HEK293 (cell line): ENCODE measurements at regions not wholly inside any gene's neighbourhood (a gene's known extent, or its start where the extent isn't known, plus 50 kb on each side); places are given as distances from the start of the nearest gene placed in this dataset.
"Not testable (repeated sequence)": the region's sequence is repeated elsewhere in the genome, so short reads cannot be mapped to it uniquely, and the experiment has no call there.

Experiments used
- CTCF ChIA-PET: fragments of 350-600 bp; formaldehyde crosslinking; extraction: SDS; loops from one replicate; lab custom pipeline; 2021; ENCODE audit warnings: antibody characterized with exemption; lab: Yijun Ruan, JAX
- POLR2A ChIA-PET: fragments of 300-600 bp; formaldehyde crosslinking; extraction: SDS; loops from one replicate; lab custom pipeline; 2020; ENCODE audit warnings: antibody characterized with exemption, inconsistent platforms; lab: Yijun Ruan, JAX
- H3K27ac ChIP-seq: fragments of 200-500 bp; sonication (Bioruptor generic); 2 replicates; pipeline ENCODE4 v1.5.1; 2014; ENCODE audit warnings: low read depth, low read length, control low read depth, inconsistent platforms; ENCODE audit errors: extremely low read depth
- H3K36me3 ChIP-seq, 2 experiments: fragments of 200-500 bp in 1 of 2; sonication (Bioruptor generic) in 1 of 2; 1 replicate in 1 of 2; 2 replicates in 1 of 2; pipeline ENCODE4 v1.5.1; 2014 to 2017; ENCODE audit warnings: inconsistent platforms in 2 of 2, low read length in 2 of 2; ENCODE audit not compliant: control insufficient read depth in 2 of 2, insufficient read depth in 1 of 2
- H3K4me1 ChIP-seq: fragments of 200-500 bp; sonication (Bioruptor generic); 2 replicates; pipeline ENCODE4 v1.5.1; 2014; ENCODE audit warnings: mild to moderate bottlenecking, low read length, inconsistent platforms; ENCODE audit not compliant: control insufficient read depth, insufficient read depth
- H3K4me3 ChIP-seq: 2 replicates; pipeline ENCODE4 v1.5.1; 2011; ENCODE audit warnings: low read depth, mild to moderate bottlenecking, control low read depth, low read length, moderate library complexity
- H3K9me3 ChIP-seq: fragments of 200-500 bp; sonication (Bioruptor generic); 2 replicates; pipeline ENCODE4 v1.5.1; 2014; ENCODE audit warnings: low read depth, low read length, inconsistent platforms; ENCODE audit not compliant: control insufficient read depth, insufficient read depth
- EGR2 ChIP-seq: fragments of 450-650 bp; formaldehyde crosslinking; IDR thresholded peaks from 2 replicates; pipeline ENCODE4 v1.5.1; 2016; ENCODE audit warnings: low read depth, missing biosample characterization, missing genetic modification characterization
- FEZF1 ChIP-seq: fragments of 450-650 bp; formaldehyde crosslinking; IDR thresholded peaks from 2 replicates; pipeline ENCODE4 v1.5.1; 2016; ENCODE audit warnings: missing biosample characterization, missing genetic modification characterization
- GLI2 ChIP-seq: fragments of 450-650 bp; formaldehyde crosslinking; IDR thresholded peaks from 2 replicates; pipeline ENCODE4; 2017; ENCODE audit warnings: missing biosample characterization, missing genetic modification characterization, low read depth, borderline replicate concordance
- GLIS1 ChIP-seq: fragments of 450-650 bp; formaldehyde crosslinking; IDR thresholded peaks from 2 replicates; pipeline ENCODE4 v1.5.1; 2016; ENCODE audit warnings: missing biosample characterization, missing genetic modification characterization
- SALL2 ChIP-seq: fragments of 450-650 bp; formaldehyde crosslinking; IDR thresholded peaks from 2 replicates; pipeline ENCODE4 v1.5.0; 2017; ENCODE audit warnings: missing biosample characterization, mild to moderate bottlenecking, missing genetic modification characterization, borderline replicate concordance
- SP2 ChIP-seq: fragments of 450-650 bp; formaldehyde crosslinking; IDR thresholded peaks from 2 replicates; pipeline ENCODE4 v1.5.1; 2016; ENCODE audit warnings: missing biosample characterization, missing genetic modification characterization
- ZBTB11 ChIP-seq: fragments of 450-650 bp; formaldehyde crosslinking; conservative IDR thresholded peaks from 2 replicates; pipeline ENCODE4 v1.5.1; 2016; ENCODE audit warnings: low read depth, missing biosample characterization, missing genetic modification characterization
- ZFHX2 ChIP-seq: fragments of 450-650 bp; formaldehyde crosslinking; conservative IDR thresholded peaks from 2 replicates; pipeline ENCODE4 v1.5.1; 2016; ENCODE audit warnings: missing biosample characterization, missing genetic modification characterization
- ZFP41 ChIP-seq: fragments of 450-650 bp; formaldehyde crosslinking; IDR thresholded peaks from 2 replicates; pipeline ENCODE4 v1.5.1; 2016; ENCODE audit warnings: missing biosample characterization, missing genetic modification characterization, borderline replicate concordance
- ZNF10 ChIP-seq: fragments of 450-650 bp; formaldehyde crosslinking; IDR thresholded peaks from 2 replicates; pipeline ENCODE4 v1.5.1; 2017; ENCODE audit warnings: missing biosample characterization, missing genetic modification characterization
- ZNF155 ChIP-seq: fragments of 450-650 bp; formaldehyde crosslinking; IDR thresholded peaks from 2 replicates; pipeline ENCODE4 v1.5.1; 2016; ENCODE audit warnings: missing biosample characterization, missing genetic modification characterization
- ZNF16 ChIP-seq: fragments of 450-650 bp; formaldehyde crosslinking; IDR thresholded peaks from 2 replicates; pipeline ENCODE4 v1.5.1; 2016; ENCODE audit warnings: low read depth, missing biosample characterization, missing genetic modification characterization
- ZNF175 ChIP-seq: fragments of 450-650 bp; formaldehyde crosslinking; IDR thresholded peaks from 2 replicates; pipeline ENCODE4 v1.5.1; 2016; ENCODE audit warnings: missing biosample characterization, missing genetic modification characterization
- ZNF2 ChIP-seq: fragments of 450-650 bp; formaldehyde crosslinking; IDR thresholded peaks from 2 replicates; pipeline ENCODE4 v1.5.1; 2016; ENCODE audit warnings: missing biosample characterization, missing genetic modification characterization
- ZNF202 ChIP-seq: fragments of 450-650 bp; formaldehyde crosslinking; IDR thresholded peaks from 2 replicates; pipeline ENCODE4 v1.5.1; 2016; ENCODE audit warnings: missing biosample characterization, missing genetic modification characterization, borderline replicate concordance
- ZNF292 ChIP-seq: fragments of 450-650 bp; formaldehyde crosslinking; IDR thresholded peaks from 2 replicates; pipeline ENCODE4 v1.5.1; 2016; ENCODE audit warnings: low read depth, missing biosample characterization, missing genetic modification characterization, borderline replicate concordance
- ZNF48 ChIP-seq: fragments of 450-650 bp; formaldehyde crosslinking; IDR thresholded peaks from 2 replicates; pipeline ENCODE4 v1.5.1; 2016; ENCODE audit warnings: missing biosample characterization, missing genetic modification characterization
- ZNF645 ChIP-seq: fragments of 450-650 bp; formaldehyde crosslinking; IDR thresholded peaks from 2 replicates; pipeline ENCODE4; 2016; ENCODE audit warnings: missing biosample characterization, missing genetic modification characterization
- ZNF785 ChIP-seq: fragments of 450-650 bp; formaldehyde crosslinking; IDR thresholded peaks from 2 replicates; pipeline ENCODE4 v1.5.1; 2016; ENCODE audit warnings: missing biosample characterization, missing genetic modification characterization
- ZSCAN4 ChIP-seq: fragments of 450-650 bp; formaldehyde crosslinking; IDR thresholded peaks from 2 replicates; pipeline ENCODE4 v1.5.1; 2017; ENCODE audit warnings: missing biosample characterization, missing genetic modification characterization

- POLR2A ChIA-PET, H3K27ac ChIP-seq, H3K9me3 ChIP-seq, CTCF ChIA-PET, H3K4me1 ChIP-seq, H3K4me3 ChIP-seq, H3K36me3 ChIP-seq: not testable (repeated sequence)
- peak; percentile 61; the same call in 1 of the 2 replicates for TF ChIP-seq EGR2 (tag by site-specific recombination)
- peak; percentile 53 for TF ChIP-seq ZFHX2 (tag by site-specific recombination)
These were observed 415.8 kb downstream of the TSHZ3 start for GRCh38 chr19:30933454-30933853.

- ChIA-PET POLR2A (no interaction called here), CTCF (interaction anchor here (0.8 kb wide), 1 partner anchor 79 kb away, joined by 4 read pairs; no protein-coding TSS in a partner anchor)
- TF ChIP-seq GLIS1 (no peak), ZNF48 (tag by site-specific recombination) (no peak), SP2 (tag by site-specific recombination) (no peak), ZNF175 (tag by site-specific recombination) (no peak), ZFP41 (tag by site-specific recombination) (no peak), ZBTB11 (tag by site-specific recombination) (no peak)
- Histone ChIP-seq H3K4me3 (no peak overlapping the region), H3K4me1 (peaks cover 2% of the 10 kb centered on the region; the same call in 1 of the 2 replicates), H3K36me3 (no peaks in the 10 kb centered on the region), H3K9me3 (peaks cover 13% of the 10 kb centered on the region; the same call in 1 of the 2 replicates), H3K27ac (no peak overlapping the region)
These were observed 416.4 kb downstream of the TSHZ3 start for GRCh38 chr19:30932854-30933253.

GRCh38 chr19:30930941-30931706, 418.1 kb downstream of the TSHZ3 start:
- peaks cover 14% of the 10 kb centered on the region; the same call in 1 of the 2 replicates for H3K9me3 ChIP-seq
- POLR2A ChIA-PET = no interaction called here
- no peak overlapping the region for H3K4me3 ChIP-seq
- H3K36me3 ChIP-seq = no peaks in the 10 kb centered on the region
- no peak overlapping the region for H3K27ac ChIP-seq
- peaks cover 2% of the 10 kb centered on the region; the same call in 1 of the 2 replicates for H3K4me1 ChIP-seq
- CTCF ChIA-PET = interaction anchor here (0.6 to 1.7 kb wide), 3 partner anchors 20 to 131 kb away, joined by 3 to 5 read pairs (median 3); no protein-coding TSS in a partner anchor
- TF ChIP-seq ZNF292 (no peak), ZNF785 (tag by site-specific recombination) (no peak)

GRCh38 chr19:30927705-30928104, 421.5 kb downstream of the TSHZ3 start:
- POLR2A ChIA-PET = no interaction called here
- peaks cover 14% of the 10 kb centered on the region; the same call in 1 of the 2 replicates for H3K9me3 ChIP-seq
- CTCF ChIA-PET = no interaction called here
- no peak overlapping the region for H3K27ac ChIP-seq
- no peak for TF ChIP-seq ZSCAN4 (tag by site-specific recombination)
- no peak for TF ChIP-seq ZNF645 (tag by site-specific recombination)
- no peak for TF ChIP-seq SALL2
- no peak for TF ChIP-seq ZNF10
- TF ChIP-seq GLI2 (tag by site-specific recombination) = no peak
- no peak for TF ChIP-seq ZNF16 (tag by site-specific recombination)
- TF ChIP-seq ZNF155 = no peak
- no peak for TF ChIP-seq ZNF2 (tag by site-specific recombination)
- TF ChIP-seq ZNF202 (tag by site-specific recombination) = no peak
- no peak for TF ChIP-seq ZFP41 (tag by site-specific recombination)
- no peak for TF ChIP-seq EGR2 (tag by site-specific recombination)
- TF ChIP-seq FEZF1 (tag by site-specific recombination) = no peak
- TF ChIP-seq, all 188 proteins: peak for 0
- Histone ChIP-seq H3K36me3 (no peaks in the 10 kb centered on the region), H3K4me1 (no peaks in the 10 kb centered on the region), H3K4me3 (no peak overlapping the region)
